PC-3 (cell line): ENCODE measurements at regions not wholly inside any gene's neighbourhood (a gene's known extent, or its start where the extent isn't known, plus 50 kb on each side); places are given as distances from the start of the nearest gene placed in this dataset.

ENCODE experiments used
- ATAC-seq: fragments of 200-7000 bp; cut with Tn5 transposase; 2 replicates; pipeline ENCODE4 v1.9.1; 2020; ENCODE audit warnings: mild to moderate bottlenecking, moderate library complexity
- BruUV-seq: library from RNA; stranded (reverse); fragments of 400-500 nt; replicated peaks from 2 replicates; lab custom pipeline; 2021; lab: Mats Ljungman, UMichigan
- CTCF ChIA-PET: fragments of 300-600 bp; sonication (Branson Sonifier 250); formaldehyde crosslinking; loops from one replicate; lab custom pipeline; 2022; ENCODE audit warnings: antibody characterized with exemption; lab: Charles Lee
- POLR2A ChIA-PET: fragments of 300-600 bp; sonication (Branson Sonifier 250); formaldehyde crosslinking; loops from one replicate; lab custom pipeline; 2022; ENCODE audit warnings: antibody characterized with exemption; ENCODE audit not compliant: unreplicated experiment; lab: Charles Lee
- DNase-seq: peaks from one replicate; pipeline ENCODE4 v3.0.0-alpha.2; 2015
- H2AFZ ChIP-seq: fragments of 300-600 bp; sonication (generic); 2 replicates; pipeline ENCODE4 v1.6.0; 2016; ENCODE audit warnings: antibody characterized with exemption, low read length
- H3F3A ChIP-seq: fragments of 300-600 bp; sonication (generic); one replicate; pipeline ENCODE4 v1.6.0; 2017; ENCODE audit warnings: antibody characterized with exemption, low read length, control low read depth, mild to moderate bottlenecking; ENCODE audit not compliant: unreplicated experiment
- H3K27ac ChIP-seq: fragments of 300-600 bp; sonication (generic); 2 replicates; pipeline ENCODE4 v1.5.1; 2016; ENCODE audit warnings: mild to moderate bottlenecking, low read length
- H3K27me3 ChIP-seq: fragments of 300-600 bp; sonication (generic); 2 replicates; pipeline ENCODE4 v1.6.1; 2016; ENCODE audit warnings: low read length, mixed read lengths
- H3K36me3 ChIP-seq: fragments of 300-600 bp; sonication (generic); 2 replicates; pipeline ENCODE4 v1.6.1; 2016; ENCODE audit warnings: low read depth, mixed run types, low read length, mixed read lengths
- H3K4me1 ChIP-seq: fragments of 300-600 bp; sonication (generic); 2 replicates; pipeline ENCODE4 v1.5.1; 2016; ENCODE audit warnings: low read length; ENCODE audit not compliant: insufficient read depth
- H3K4me2 ChIP-seq: fragments of 300-600 bp; sonication (generic); 2 replicates; pipeline ENCODE4 v1.6.0; 2016; ENCODE audit warnings: low read length
- H3K4me3 ChIP-seq: fragments of 300-600 bp; sonication (generic); 2 replicates; pipeline ENCODE4 v1.5.1; 2016; ENCODE audit warnings: mild to moderate bottlenecking, low read length, mixed read lengths
- H3K79me2 ChIP-seq: fragments of 300-600 bp; sonication (generic); 2 replicates; pipeline ENCODE4 v1.6.1; 2017; ENCODE audit warnings: low read length, mixed read lengths
- H3K9ac ChIP-seq: fragments of 300-600 bp; sonication (generic); 2 replicates; pipeline ENCODE4 v1.6.0; 2016; ENCODE audit warnings: mild to moderate bottlenecking, low read length
- H3K9me2 ChIP-seq: fragments of 300-600 bp; sonication (generic); replicated peaks from 2 replicates; pipeline ENCODE4 v1.6.1; 2016; ENCODE audit warnings: mixed run types, low read length, mixed read lengths
- H3K9me3 ChIP-seq: fragments of 300-600 bp; sonication (generic); 2 replicates; pipeline ENCODE4 v1.6.1; 2016; ENCODE audit warnings: low read length, mixed read lengths
- H4K20me1 ChIP-seq: fragments of 300-600 bp; sonication (generic); 2 replicates; pipeline ENCODE4 v1.6.1; 2016; ENCODE audit warnings: low read length, mixed read lengths
- CTCF ChIP-seq: fragments of 300-600 bp; sonication (generic); conservative IDR thresholded peaks from 2 replicates; pipeline ENCODE4 v1.5.1; 2017; ENCODE audit warnings: antibody characterized with exemption, low read depth, mild to moderate bottlenecking, low read length
- EZH2 ChIP-seq: fragments of 300-600 bp; sonication (generic); IDR thresholded peaks from one replicate; pipeline ENCODE4 v1.6.1; 2017; ENCODE audit warnings: antibody characterized with exemption, mild to moderate bottlenecking, low read length; ENCODE audit not compliant: unreplicated experiment
- EZH2phosphoT487 ChIP-seq: fragments of 300-600 bp; sonication (generic); IDR thresholded peaks from 2 replicates; pipeline ENCODE4 v1.6.1; 2018; ENCODE audit warnings: mild to moderate bottlenecking, antibody characterized with exemption, low read length, borderline replicate concordance
- intact Hi-C: fragments of 100-400 bp; cut with micrococcal nuclease; formaldehyde crosslinking; loops from 2 replicates; pipeline ENCODE4 v1.9.0; 2023

GRCh38 chr13:63512095-63512494 lies 2096.4 kb upstream of the PCDH20 start:
- H3K9me3 ChIP-seq: no peaks in the 10 kb centered on the region
- ATAC-seq (no peak), DNase-seq (no peak)
- H3F3A ChIP-seq: no peaks in the 10 kb centered on the region
- H3K4me1 ChIP-seq: no peaks in the 10 kb centered on the region
- CTCF ChIA-PET: no interaction called here
- H3K9ac ChIP-seq: no peak overlapping the region
- no peak overlapping the region for H2AFZ ChIP-seq
- intact Hi-C loops: no loop called here
- no peak overlapping the region for H3K27ac ChIP-seq
- H3K79me2 ChIP-seq: no peaks in the 10 kb centered on the region
- BruUV-seq: no TSS peak
- no peaks in the 10 kb centered on the region for H3K9me2 ChIP-seq
- H3K27me3 ChIP-seq: no peaks in the 10 kb centered on the region
- POLR2A ChIA-PET: no interaction called here
- H3K36me3 ChIP-seq: no peaks in the 10 kb centered on the region
- H3K4me3 ChIP-seq: no peak overlapping the region
- TF ChIP-seq CTCF: no peak
- no peak for TF ChIP-seq EZH2phosphoT487
- TF ChIP-seq EZH2: no peak
- H3K4me2 ChIP-seq: no peak overlapping the region
- no peaks in the 10 kb centered on the region for H4K20me1 ChIP-seq

GRCh38 chr13:63501702-63502101 lies 2086.1 kb upstream of the PCDH20 start:
- Histone ChIP-seq H3K27me3 (no peaks in the 10 kb centered on the region), H3K36me3 (no peaks in the 10 kb centered on the region), H3K9me2 (no peaks in the 10 kb centered on the region), H3K9ac (no peak overlapping the region), H3K4me1 (no peaks in the 10 kb centered on the region), H2AFZ (no peak overlapping the region), H3K79me2 (no peaks in the 10 kb centered on the region), H3K9me3 (no peaks in the 10 kb centered on the region), H3K27ac (no peak overlapping the region), H3K4me2 (no peak overlapping the region), H4K20me1 (no peaks in the 10 kb centered on the region), H3K4me3 (no peak overlapping the region), H3F3A (no peaks in the 10 kb centered on the region)
- ATAC-seq (no peak), DNase-seq (no peak)
- POLR2A ChIA-PET: no interaction called here
- TF ChIP-seq CTCF: no peak
- no peak for TF ChIP-seq EZH2phosphoT487
- TF ChIP-seq EZH2: no peak
- intact Hi-C loops: no loop called here
- CTCF ChIA-PET: no interaction called here
- no TSS peak for BruUV-seq

GRCh38 chr13:63497601-63498000 lies 2082.0 kb upstream of the PCDH20 start:
- ATAC-seq (no peak), DNase-seq (no peak)
- no TSS peak for BruUV-seq
- Histone ChIP-seq H2AFZ (no peak overlapping the region), H3K36me3 (no peaks in the 10 kb centered on the region), H3F3A (no peaks in the 10 kb centered on the region), H3K9me3 (no peaks in the 10 kb centered on the region), H3K27ac (no peak overlapping the region), H4K20me1 (no peaks in the 10 kb centered on the region), H3K9ac (no peak overlapping the region), H3K9me2 (no peaks in the 10 kb centered on the region), H3K4me3 (no peak overlapping the region), H3K79me2 (no peaks in the 10 kb centered on the region), H3K4me2 (no peak overlapping the region), H3K4me1 (no peaks in the 10 kb centered on the region), H3K27me3 (no peaks in the 10 kb centered on the region)
- intact Hi-C loops: no loop called here
- ChIA-PET POLR2A (no interaction called here), CTCF (no interaction called here)
- TF ChIP-seq CTCF (no peak), EZH2phosphoT487 (no peak)
